NCI-H446 (cell line): ENCODE measurements at regions not wholly inside any gene's neighbourhood (a gene's known extent, or its start where the extent isn't known, plus 50 kb on each side); places are given as distances from the start of the nearest gene placed in this dataset.
"Not testable (repeated sequence)": the region's sequence is repeated elsewhere in the genome, so short reads cannot be mapped to it uniquely, and the experiment has no call there.

Experiments used
- DNase-seq, 2 experiments: peaks; one replicate each; lab custom pipeline; 2025; lab: John Stamatoyannopoulos, UW

DNA sequence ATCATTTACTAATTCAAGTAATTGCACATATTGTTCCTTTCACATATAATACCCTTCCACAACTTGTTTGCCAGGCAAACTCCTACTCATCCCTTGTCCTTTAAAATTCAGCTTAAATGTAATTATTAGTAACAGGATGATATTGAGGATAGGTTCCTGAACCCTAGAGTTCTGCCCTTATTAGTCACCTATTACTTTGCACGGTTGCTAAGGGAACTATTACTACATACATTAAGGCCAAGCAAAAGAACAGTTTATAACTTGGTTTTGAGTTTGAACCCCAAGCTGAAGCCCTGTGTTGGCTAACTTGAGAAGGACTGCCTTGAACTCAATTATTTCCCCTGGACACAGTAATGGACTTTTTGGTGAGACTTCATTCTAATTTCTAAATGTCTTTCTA, 529.7 kb downstream of the IGSF11 start:
- no peak for DNase-seq

DNA sequence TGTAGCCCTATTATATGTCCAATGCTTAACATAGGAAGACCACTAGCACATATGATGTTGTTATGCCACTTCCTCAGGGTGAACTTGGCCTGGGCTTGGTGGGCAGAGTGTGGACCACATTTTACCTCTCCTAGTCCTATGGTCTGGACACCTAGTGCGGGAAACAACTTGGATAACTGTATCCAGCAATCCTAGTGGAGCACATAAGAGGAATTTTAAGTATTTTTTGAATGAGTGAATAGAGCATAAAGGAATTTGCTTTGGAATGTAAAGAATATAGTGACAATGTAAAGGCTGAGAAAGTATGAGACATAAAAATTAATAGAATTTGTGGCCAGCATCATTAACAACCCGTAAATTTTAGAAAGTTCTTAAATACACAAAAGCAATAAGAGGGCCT, 528.9 kb downstream of the IGSF11 start:
- DNase-seq: no peak

DNA sequence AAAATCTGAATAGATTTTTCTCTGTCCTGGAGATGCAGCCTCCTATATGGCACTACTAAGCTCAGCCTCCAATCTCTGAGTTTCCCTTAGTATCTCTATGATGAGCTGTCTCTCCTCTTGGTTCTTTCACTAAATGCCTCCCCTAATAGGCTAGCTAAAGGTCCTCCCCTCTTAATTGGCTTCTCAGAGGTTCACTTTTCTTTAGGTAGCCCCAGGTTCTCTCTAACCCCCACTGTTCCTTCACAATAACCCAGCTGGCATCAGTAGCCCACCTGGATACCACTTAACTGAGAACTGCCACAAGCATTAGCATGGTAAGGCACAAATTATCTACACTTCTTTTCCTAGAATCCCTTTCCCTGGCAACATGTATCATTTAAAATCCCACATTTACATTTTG, 523.2 kb downstream of the IGSF11 start:
- DNase-seq: no peak

DNA sequence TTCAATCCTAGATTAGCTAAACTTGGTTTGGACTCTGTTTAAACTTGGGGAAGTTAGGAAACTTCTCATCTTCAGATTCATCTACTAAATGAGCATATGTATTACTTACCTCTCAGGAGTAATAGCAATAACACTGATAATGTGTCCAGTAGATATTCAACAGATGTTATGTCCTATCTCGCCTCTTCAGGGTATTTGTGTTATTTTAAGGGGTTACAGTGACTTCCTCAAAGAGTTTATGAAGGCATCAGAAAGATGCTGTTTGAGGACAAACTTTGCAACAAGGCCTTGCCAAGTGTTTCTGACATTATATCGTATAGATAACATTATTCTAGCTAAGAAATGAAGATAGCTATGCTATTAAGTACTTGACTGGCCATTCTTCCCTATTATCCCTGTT, 522.3 kb downstream of the IGSF11 start:
- DNase-seq: no peak

DNA sequence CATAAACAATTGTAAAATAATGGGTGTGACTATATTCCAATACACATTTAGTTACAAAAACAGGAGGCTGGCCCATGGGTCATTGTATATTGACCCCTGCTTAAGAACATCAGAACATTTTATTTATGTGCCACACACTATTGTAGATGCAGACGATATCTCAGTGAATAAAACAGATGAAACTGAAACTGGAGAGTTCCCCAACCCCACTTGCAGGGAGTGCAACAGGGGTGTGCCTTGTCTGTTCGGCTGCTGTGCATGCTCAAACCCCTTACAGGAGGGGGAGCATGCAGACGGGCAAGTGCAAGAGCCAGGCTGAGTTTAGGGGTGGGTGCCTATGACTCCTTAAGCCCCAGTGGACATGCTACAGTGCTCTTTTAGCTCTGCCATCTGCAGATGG, 509.6 kb downstream of the IGSF11 start:
- DNase-seq: no peak

DNA sequence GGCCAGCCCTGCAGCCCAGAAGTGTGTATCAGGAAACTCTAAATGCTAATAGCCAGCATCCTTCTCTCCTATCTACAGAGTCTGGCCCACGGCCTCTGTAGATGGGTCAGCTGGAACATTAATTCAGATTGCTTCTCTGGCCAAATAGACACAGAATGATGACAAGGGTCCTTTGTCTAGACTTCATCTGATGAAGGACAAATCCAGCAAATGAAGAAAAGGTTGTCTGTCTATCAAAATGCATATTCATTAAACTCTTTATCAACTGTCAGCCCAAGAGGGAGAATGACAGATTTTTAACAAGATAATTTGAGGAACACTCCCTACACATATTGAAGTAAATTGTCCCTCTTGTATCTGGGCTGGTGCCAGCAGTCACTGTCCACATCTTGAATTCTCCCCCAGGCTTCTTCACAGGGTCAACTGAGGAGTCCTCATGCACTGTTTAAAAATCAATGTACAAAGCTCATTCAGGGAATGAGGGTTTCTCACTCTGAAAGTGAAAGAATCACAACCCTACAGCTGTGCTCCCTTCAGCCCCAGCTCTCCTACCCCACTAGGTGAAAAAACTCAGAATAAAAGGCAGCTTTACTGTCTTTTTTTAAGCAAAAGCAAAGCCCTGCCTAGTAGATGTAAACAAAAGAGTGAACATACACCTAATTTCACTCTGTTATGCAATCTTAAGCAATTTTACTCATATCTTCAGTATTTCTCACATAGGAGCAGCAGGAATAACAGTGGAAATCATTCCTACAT, 507.7 kb downstream of the IGSF11 start:
- no peak for DNase-seq

DNA sequence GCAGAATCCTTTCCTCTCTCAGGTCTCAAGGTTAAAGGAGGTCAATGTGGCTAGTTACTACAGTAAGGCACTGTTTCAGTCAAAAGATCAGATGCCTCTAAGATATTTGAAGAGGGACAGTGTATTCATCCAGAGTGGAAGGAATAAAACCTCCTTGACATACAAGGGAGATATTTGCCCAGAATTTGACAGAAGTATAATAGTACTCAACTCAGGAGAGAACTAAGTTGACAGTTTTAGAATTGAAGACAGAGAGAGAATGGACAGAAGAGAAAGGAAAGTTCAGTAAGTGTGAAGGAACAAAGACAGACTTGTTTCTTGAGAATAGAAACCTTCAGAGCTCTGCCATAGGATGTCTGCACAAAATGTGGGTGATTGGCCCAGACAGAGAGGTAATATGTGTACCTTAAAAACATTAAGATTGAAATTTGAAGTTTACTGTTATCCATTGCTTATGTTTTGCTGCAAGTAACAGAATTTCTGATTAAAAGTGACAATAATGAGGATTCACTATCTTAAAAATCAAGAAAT, 507.1 kb downstream of the IGSF11 start:
- no peak for DNase-seq

DNA sequence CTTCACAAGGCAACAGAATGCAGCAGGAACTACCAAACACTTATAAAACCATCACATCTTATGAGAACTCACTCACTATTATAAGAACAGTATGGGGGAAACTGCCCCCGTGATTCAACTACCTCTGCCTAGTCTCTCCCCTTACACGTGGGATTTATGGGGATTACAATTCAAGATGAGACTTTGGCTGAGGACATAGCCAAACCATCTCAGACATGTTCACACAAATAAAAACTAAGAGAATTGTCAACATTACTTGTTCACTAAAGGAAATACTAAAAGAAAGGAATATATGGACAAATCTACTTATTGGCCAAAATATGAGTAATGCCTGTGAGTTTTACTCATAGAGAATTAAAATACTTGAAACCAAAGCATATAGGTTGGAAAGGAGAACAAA, 505.1 kb downstream of the IGSF11 start:
- no peak for DNase-seq

DNA sequence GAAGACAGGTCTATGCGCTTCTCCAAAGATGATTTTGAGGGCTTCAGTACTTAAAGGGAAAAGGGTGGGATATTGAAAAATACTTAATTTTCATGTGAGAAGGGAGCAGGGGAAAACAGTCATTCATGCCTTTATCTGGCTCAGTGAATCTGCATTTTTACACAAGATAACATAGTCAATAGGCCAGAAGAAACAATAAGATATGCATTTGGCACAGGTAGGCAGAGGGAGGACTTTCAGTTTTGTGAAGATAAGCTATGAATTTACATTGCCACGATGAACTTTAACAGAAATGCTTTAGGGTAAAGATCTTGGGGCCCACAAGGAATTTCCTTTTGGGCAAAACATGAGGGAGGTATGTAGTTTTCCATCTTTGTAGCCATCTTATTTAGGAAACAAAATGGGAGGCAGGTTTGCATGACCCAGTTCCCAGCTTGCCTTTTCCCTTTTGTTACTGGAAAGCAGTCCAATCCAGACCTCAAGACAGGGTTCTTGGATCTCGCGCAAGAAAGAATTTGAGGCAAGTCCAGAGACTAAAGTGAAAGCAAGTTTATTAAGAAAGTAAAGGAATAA, 504.2 kb downstream of the IGSF11 start:
- DNase-seq: no peak

DNA sequence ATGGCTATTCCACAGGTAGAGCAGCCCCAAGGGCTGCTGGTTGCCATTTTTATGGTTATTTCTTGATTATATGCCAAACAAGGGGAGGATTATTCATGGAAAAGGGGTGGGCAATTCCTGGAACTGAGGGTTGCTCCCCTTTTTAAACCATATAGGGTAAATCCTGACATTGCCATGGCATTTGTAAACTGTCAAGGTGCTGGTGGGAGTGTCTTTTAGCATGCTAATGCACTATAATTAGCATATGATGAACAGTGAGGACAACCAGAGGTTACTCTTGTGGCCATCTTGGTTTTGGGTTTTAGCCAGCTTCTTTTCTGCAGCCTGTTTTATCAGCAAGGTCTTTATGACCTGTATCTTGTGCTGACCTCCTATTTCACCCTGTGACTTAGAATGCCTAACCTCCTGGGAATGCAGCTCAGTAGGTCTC, 503.7 kb downstream of the IGSF11 start:
- not testable (repeated sequence) for DNase-seq

DNA sequence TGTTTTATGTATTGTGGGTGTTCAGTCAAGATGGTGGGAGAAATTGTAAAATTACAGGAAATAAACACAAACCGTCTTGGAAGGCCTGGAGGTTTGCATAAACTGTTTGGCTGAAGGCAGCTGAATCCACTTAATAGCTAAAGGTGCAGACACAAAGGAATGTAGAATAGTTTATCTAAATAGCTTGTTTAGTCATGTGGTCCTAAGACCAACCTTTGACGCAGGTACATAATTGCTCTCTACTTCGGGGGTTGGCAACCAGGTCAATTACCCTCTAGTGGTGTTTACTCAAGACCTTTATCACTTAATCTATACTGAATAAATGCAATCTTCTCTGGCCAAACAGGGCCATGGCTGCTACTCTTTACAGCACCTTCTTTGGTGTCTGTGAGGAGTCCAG, 502.8 kb downstream of the IGSF11 start:
- no peak for DNase-seq

DNA sequence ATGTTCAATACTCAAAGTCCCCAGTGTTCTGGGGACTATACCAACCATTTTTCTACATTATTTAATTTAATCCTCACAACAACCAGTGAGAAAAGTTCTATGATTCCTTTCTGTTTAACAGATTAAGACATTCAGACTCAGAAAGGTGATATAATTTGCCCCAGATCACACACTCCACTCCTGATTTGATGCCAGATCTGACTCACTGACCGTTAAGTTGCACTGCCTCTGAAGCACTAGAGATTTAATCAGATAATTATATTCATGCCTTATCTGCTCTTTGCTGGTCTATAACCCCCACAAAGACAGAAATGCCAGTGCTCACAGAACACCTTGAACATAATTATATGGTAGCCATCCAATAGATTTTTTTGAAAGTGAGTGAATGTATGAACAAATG, 501.0 kb downstream of the IGSF11 start:
- no peak for DNase-seq

DNA sequence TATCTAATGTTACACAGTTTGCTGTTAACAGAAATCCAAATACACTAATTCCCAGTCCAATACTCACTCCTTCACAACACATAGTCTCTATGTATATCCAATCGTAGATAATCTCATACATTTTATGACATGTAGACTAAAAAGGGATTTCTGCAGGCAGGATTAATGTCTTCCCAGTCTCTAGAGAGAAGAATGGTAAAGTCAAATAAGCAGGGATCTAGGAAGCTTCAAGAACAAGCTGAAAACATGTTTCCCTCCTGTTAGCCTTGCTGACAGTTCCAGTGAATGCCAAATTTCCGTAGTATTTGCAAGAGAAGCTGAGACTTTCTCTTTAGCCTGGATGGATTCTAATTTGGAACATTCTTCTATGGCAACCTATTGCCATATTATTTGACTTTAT, 500.1 kb downstream of the IGSF11 start:
- no peak for DNase-seq

DNA sequence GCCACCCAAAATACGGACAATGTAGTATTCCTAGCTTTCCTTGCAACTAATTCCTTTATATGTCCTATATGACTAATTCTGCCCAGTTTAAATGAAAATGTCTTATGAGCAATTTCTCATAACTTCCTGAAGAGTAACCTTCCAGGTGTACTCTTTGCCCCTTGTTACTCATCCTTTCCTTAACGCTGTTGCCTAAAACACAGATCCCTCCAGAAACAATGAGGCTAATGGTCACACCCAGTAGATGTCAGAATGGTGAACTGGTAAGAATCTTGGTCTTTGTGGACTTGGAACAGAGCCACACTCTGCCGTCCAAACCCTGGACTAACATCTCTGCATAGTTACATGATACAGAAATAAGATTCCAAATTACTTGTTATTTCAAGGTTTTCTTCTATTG, 497.9 kb downstream of the IGSF11 start:
- no peak for DNase-seq

DNA sequence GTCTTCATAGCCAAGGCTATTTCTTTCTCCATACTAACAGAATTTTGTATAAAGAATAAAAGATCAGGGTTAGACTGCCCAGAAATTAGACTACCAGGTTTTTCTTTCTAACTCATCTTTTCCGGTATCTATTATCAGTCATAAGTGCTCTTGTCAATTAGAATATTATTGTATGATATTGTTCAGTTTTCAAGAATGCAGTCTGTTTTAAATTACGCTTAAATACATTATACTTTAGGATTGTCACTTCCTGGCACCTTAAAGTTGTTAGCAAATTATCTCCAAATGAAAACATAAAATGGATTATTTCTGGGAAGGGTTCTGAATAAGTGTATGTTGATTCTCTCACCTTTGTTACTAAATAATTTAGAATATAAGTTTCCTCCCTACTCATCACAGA, 497.2 kb downstream of the IGSF11 start:
- DNase-seq: no peak

DNA sequence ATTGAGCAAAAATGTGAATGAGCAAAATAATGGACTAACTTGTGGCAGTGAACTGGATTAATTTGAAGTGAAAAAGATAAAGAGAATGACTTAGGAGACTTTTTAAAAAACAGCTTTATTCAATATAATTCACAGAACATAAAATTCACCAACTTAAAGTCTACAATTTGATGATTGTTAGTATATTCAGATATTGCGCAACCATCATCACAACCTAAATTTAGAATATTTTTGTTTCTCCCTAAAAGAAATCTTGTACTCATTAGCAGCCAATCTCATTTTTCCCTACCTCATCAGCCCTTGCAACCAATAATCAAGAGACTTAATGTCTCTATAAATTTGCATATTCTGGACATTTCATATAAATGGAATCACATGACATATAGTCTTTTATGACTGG, 496.5 kb downstream of the IGSF11 start:
- no peak for DNase-seq

DNA sequence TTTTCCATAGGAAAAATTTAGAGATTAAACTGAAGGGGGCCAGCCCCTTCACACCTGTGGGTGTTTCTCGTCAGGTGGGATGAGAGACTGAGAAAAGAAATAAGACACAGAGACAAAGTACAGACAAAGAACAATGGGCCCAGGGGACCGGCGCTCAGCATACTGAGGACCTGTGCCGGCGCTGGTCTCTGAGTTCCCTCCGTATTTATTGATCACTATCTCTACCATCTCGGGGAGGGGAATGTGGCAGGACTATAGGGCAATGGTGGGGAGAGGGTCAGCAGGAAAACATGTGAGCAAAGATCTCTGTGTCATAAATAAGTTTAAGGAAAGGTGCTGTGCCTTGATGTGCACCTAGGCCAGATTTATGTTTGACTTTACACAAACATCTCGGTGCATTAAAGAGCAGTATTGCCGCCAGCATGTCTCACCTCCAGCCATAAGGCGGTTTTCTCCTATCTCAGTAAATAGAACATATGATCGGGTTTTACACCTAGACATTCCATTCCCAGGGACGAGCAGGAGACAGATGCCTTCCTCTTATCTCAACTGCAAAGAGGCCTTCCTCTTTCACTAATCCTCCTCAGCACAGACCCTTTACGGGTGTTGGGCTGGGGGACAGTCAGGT, 494.7 kb downstream of the IGSF11 start:
- DNase-seq: not testable (repeated sequence)

DNA sequence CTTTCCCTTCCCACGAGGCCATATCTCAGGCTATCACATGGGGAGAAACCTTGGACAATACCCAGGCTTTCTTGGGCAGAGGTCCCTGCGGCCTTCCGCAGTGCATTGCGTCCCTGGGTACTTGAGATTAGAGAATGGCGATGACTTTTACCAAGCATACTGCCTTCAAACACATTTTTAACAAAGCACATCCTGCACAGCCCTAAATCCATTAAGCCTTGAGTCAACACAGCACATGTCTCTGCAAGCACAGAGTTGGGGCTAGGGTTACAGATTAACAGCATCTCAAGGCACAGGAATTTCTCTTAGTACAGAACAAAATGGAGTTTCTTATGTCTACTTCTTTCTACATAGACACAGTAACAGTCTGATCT, 494.2 kb downstream of the IGSF11 start:
- DNase-seq: not testable (repeated sequence)

DNA sequence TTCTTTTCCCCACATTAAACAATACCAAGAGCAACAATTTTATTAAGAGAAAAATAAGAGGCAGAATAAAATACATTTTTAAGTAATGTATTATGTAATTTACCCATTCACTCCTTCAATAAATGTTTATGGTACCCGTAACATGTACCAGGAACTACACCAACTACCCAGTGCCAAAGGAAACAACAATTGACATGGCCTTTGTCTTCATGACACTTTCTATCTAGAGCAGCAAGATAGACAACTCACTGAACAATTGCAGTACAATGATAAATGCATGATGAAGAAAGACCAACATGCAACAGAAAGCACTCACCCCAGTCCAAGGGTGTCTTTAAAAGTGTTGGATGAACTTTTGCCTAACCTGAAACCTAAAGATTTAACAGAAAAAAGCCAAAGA, 493.8 kb downstream of the IGSF11 start:
- DNase-seq: no peak

DNA sequence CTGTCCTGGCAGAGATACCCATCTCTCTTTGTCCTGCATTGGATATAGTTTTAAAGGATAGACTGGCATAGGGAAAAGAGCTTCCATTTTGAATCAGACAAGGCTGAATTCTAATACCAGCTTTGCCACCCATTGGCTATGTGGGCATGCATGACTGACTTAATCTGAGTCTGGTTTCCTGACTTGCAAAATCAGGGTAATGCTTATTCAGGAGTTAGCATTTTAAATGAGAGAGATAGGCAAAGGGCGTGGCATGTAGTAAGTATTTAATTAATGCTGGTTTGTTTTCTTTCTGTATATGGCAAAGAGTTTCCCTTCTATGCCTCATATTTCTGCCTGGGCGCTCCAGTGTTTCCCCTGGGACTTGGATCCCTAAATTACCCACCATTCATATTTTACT, 492.9 kb downstream of the IGSF11 start:
- DNase-seq: no peak

DNA sequence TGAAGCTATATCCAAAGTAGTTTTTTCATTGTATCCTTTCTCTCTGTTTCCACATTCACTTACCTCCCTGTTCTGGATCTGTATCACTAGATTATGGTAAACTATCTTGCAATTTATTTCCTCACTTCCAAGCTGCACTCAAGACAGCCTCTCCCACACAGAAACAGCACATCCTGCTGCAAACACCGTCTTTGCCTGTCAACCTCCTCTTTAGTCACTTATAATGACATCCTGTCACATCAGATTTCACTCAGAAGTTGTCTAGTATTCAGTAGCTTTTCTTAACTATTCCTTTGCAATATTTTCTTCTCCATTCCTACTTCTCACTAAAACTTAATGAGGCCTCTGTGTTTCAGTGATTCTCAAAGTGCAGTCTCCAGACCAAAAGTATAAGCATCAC, 490.8 kb downstream of the IGSF11 start:
- DNase-seq: no peak

DNA sequence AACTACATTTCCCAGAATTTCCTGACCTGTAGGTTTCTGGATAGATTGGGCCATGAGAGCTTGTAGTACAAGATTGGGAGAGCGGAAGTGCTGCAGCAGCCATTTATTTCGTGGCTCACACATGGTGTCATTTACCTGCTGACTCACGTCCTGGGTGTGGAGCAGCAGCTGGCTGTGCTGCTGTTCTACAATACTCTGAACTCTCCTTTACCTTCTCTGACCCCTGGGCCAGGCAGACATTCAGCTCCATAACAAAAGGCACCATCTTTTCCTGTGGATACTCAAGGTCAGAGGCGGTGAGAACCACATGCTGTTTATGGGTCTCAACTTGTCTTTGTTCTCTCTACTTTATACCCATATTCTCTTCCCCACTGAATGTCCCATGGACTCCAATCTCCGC, 490.2 kb downstream of the IGSF11 start:
- no peak for DNase-seq

DNA sequence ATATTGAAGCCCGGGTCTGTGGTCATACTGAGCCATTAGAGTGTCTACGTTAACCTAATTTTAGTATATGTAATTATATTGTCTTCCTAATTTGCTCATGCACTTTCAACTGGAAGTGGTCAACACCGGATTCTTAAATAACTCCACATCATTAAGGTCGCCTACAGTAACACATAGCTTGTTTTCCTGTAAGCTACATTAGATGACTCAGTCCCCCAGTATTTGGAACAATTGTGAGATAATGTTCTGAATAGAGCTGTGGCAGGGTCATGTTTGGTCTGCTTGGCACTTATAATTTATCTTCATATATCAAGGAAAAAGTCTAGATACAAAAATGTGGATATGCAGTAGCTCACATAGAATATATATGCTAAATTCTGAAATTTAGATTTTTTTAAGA, 486.2 kb downstream of the IGSF11 start:
- no peak for DNase-seq
